Subcutaneous abdominal adipose tissue (tissue), 5 donors: ENCODE measurements at regions not wholly inside any gene's neighbourhood (a gene's known extent, or its start where the extent isn't known, plus 50 kb on each side); places are given as distances from the start of the nearest gene placed in this dataset.

Experiments
- H3K27ac ChIP-seq: one replicate; pipeline ENCODE4 v1.7.0; 2013; ENCODE audit warnings: low read depth, mild to moderate bottlenecking, inconsistent platforms, low read length, moderate library complexity
- H3K27me3 ChIP-seq, 5 donors: one replicate each; pipeline ENCODE4 v1.7.0; 2013; ENCODE audit warnings: low read length in 5 of 5, inconsistent platforms in 1 of 5; ENCODE audit not compliant: control insufficient read depth in 5 of 5, insufficient read depth in 4 of 5
- H3K36me3 ChIP-seq, 5 donors: one replicate each; pipeline ENCODE4 v1.7.0; 2013; ENCODE audit warnings: low read length in 5 of 5; ENCODE audit not compliant: control insufficient read depth in 5 of 5, insufficient read depth in 5 of 5
- H3K4me1 ChIP-seq, 5 donors: one replicate each; pipeline ENCODE4 v1.7.0; 2013; ENCODE audit warnings: low read length in 5 of 5, mild to moderate bottlenecking in 3 of 5, moderate library complexity in 1 of 5; ENCODE audit not compliant: control insufficient read depth in 5 of 5, insufficient read depth in 5 of 5
- H3K4me3 ChIP-seq, 5 donors: one replicate each; pipeline ENCODE4 v1.7.0; 2013; ENCODE audit warnings: low read length in 5 of 5, low read depth in 1 of 5
- H3K9ac ChIP-seq, 5 donors: one replicate each; pipeline ENCODE4 v1.7.0; 2013; ENCODE audit warnings: low read length in 5 of 5, mild to moderate bottlenecking in 4 of 5, moderate library complexity in 3 of 5
- H3K9me3 ChIP-seq, 5 donors: one replicate each; pipeline ENCODE4 v1.7.0; 2013; ENCODE audit warnings: low read length in 5 of 5; ENCODE audit not compliant: control insufficient read depth in 5 of 5
- donor health status: healthy.
- donor health status: healthy.
- donor health status: healthy.
- donor health status: healthy.
- donor health status: healthy.

DNA sequence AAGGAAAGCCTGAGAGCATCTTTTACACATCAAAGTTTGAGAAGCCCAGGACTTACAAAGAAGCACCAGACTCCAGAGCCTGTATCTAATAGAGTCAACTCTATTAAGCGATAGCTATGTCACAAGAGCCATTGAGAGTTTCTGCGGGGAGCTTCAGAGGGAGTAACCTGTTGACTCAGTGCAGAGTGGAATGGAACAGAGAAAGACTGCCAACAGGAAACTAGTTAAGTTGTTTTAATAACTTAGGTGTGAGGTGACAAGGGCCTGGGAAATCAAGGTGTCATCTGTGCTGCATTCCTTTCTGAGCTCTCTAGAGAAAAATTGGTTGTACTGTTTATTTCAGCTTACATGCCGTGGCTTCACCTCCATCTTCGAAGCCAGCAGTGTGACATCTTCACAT lies 513.8 kb upstream of the POU3F3 start:
- Histone ChIP-seq H3K27me3 (peaks cover 0 to 4% (median 0%) of the 10 kb centered on the region in 5 donors), H3K27ac (no peak overlapping the region)

DNA sequence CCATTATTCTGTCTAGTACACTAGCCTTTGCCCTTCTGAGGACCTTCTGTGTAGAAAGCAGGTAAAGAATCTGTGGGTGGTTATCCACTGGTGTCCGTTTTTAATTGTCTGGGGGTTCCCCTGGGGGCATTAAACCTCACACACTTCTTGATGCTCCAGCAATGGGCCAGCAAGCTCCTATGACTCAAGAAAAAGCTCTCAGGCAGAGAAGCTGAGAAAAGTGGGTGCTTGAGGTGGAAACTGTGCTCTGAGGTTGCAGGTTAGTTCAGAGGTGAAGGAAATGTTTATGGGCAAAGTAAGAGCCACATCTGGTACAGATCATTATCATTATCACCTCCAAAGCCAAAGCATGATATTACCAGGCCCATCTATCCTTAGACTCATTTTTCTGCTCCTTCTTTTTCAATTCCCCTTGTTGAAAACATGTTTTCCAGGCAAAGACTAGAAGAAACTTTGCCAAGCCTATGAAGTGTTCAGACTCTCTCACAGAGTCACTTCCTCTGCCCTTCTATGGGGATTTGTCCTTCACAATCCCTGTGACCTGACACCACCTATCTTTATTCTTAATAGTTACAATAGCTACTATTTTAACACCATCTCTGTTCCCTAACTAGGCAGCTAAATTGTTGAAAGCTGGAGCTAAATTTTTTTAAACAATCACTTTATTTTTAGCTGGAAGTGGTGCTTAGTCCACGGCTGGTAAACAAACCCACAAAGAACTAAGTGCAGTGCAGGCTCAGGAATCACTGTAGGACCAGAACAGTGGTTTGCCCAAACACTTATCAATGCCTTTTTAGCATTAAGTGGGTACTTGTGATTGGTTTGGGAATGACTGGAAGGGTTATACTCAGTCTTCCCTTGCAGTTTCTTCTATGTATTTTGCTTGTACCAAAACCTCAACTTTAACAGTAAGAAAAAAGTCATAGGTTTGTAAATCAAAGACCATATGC lies 512.8 kb upstream of the POU3F3 start:
- Histone ChIP-seq H3K36me3 (no peaks in the 10 kb centered on the region), H3K27ac (no peak overlapping the region), H3K27me3 (peaks cover 0 to 4% (median 0%) of the 10 kb centered on the region in 5 donors), H3K4me3 (no peak overlapping the region), H3K4me1 (no peaks in the 10 kb centered on the region), H3K9me3 (no peaks in the 10 kb centered on the region), H3K9ac (no peak overlapping the region)

More for the DNA sequence above, 513.8 kb upstream of the POU3F3 start:
- H3K4me1 ChIP-seq, result no peaks in the 10 kb centered on the region
- H3K9ac ChIP-seq, result no peak overlapping the region
- no peaks in the 10 kb centered on the region for H3K9me3 ChIP-seq
- H3K36me3 ChIP-seq, result no peaks in the 10 kb centered on the region
- H3K4me3 ChIP-seq, result no peak overlapping the region

DNA sequence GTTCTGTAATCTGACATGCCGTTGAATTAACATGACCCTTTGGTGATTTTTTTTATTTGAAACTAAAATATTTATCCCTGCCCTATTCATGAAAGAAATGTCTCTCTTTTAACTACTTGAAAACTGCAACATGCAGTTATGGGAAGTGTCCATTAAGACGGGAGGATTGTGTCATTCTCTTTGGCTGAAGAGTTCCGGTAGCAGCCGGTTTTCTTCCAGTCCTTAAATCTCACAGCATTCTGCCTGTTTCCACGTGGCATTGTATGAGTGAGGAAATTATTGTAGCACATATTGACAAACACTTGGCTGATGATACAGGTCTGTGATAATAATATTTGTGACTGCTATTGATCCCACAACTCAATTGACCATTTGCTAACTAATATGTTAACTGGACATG lies 509.6 kb upstream of the POU3F3 start:
- H3K27me3 ChIP-seq, result peaks cover 0 to 4% (median 0%) of the 10 kb centered on the region in 5 donors
- no peak overlapping the region for H3K9ac ChIP-seq
- no peak overlapping the region for H3K4me3 ChIP-seq

DNA sequence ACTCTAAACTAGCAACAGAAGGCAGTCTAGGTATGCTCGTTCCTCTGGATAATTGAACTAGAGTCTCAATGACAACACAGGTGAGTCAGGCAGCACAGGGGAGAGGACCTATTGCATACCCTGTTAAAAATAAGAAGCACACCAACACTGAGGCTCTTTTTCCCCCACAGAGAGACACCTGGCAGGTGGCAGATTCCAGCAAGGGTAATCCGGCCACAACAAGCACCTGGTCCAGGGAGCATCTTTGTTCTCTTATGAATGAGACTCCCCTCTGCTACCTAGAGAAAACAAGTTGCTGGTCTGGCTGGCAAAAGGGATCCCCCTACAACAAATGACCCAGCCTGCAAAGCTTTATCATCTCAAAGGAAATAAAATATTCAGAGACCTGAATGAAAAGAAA lies 508.9 kb upstream of the POU3F3 start:
- Histone ChIP-seq H3K4me1 (no peaks in the 10 kb centered on the region), H3K27me3 (peaks cover 0 to 4% (median 0%) of the 10 kb centered on the region in 5 donors), H3K4me3 (no peak overlapping the region), H3K27ac (no peak overlapping the region), H3K36me3 (no peaks in the 10 kb centered on the region), H3K9ac (no peak overlapping the region), H3K9me3 (no peaks in the 10 kb centered on the region)

More for the DNA sequence above, 509.6 kb upstream of the POU3F3 start:
- no peaks in the 10 kb centered on the region for H3K9me3 ChIP-seq
- no peaks in the 10 kb centered on the region for H3K4me1 ChIP-seq
- no peaks in the 10 kb centered on the region for H3K36me3 ChIP-seq
- no peak overlapping the region for H3K27ac ChIP-seq

DNA sequence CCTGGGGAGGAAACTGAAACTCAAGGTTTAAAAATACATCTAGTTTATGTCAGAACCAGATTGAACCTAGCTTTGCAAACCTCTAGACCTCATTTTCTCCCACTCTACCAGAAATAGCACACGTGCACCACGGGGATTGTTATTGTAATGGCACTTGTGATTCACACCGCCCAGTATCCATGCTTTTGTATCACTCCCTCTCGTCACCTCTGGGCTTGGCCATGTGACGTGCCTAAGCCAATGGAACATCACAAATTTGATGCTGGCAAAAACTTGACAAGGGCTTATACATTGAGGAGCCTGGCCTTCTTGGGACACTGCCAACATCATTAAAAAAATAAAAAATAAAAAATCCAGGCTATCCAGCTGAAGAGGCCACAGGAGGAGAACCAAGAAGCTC lies 495.8 kb upstream of the POU3F3 start:
- H3K4me3 ChIP-seq, result no peak overlapping the region
- no peaks in the 10 kb centered on the region for H3K9me3 ChIP-seq
- H3K9ac ChIP-seq, result no peak overlapping the region
- no peak overlapping the region for H3K27ac ChIP-seq
- H3K4me1 ChIP-seq, result no peaks in the 10 kb centered on the region
- no peaks in the 10 kb centered on the region for H3K36me3 ChIP-seq
- peaks cover 0 to 6% (median 0%) of the 10 kb centered on the region in 5 donors for H3K27me3 ChIP-seq

DNA sequence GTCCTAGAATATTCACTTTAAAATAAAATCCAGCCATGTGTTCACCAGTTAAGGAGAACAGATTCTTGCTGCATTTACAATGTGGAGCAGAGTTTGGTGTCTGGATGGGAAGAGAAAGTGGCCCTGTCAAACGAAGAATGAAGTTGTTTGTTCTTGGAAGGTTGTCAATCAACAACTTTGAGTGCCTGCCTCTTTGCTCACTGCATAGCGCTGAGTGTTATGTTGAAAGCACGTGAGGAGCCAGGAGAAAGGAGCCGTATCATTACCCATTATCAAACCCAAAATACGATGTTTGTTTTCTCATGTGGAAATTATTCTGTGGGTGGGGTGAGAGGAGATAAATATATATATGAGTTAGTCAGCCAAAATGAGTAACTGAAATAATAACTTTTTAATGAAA lies 492.5 kb upstream of the POU3F3 start:
- H3K27ac ChIP-seq, result no peak overlapping the region
- H3K27me3 ChIP-seq, result peaks cover 0 to 6% (median 0%) of the 10 kb centered on the region in 5 donors
- H3K9ac ChIP-seq, result no peak overlapping the region
- H3K36me3 ChIP-seq, result no peaks in the 10 kb centered on the region
- no peak overlapping the region for H3K4me3 ChIP-seq
- no peaks in the 10 kb centered on the region for H3K9me3 ChIP-seq
- H3K4me1 ChIP-seq, result no peaks in the 10 kb centered on the region

DNA sequence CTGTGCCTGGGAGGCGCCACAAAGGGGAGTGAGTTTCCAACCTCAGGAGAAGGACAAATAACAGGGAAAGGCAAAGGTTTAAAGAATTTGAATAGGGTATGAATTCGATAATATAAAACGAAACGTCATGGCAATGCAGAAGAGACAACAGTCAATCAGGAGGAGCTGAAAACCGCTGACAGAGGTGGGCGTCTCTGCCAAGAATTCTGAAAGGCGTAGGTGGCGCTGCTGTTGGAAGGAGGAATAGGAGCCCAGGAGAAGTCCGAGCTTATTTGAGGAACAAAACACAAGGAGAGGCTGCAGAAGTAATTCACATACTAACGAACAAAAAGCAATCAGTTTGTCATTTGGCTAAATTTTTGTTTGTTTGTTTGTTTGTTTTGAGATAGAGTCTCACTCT lies 485.8 kb upstream of the POU3F3 start:
- no peaks in the 10 kb centered on the region for H3K9me3 ChIP-seq
- no peak overlapping the region for H3K27ac ChIP-seq
- no peak overlapping the region for H3K4me3 ChIP-seq
- no peaks in the 10 kb centered on the region for H3K27me3 ChIP-seq
- H3K9ac ChIP-seq, result no peak overlapping the region
- H3K4me1 ChIP-seq, result no peaks in the 10 kb centered on the region
- H3K36me3 ChIP-seq, result no peaks in the 10 kb centered on the region

DNA sequence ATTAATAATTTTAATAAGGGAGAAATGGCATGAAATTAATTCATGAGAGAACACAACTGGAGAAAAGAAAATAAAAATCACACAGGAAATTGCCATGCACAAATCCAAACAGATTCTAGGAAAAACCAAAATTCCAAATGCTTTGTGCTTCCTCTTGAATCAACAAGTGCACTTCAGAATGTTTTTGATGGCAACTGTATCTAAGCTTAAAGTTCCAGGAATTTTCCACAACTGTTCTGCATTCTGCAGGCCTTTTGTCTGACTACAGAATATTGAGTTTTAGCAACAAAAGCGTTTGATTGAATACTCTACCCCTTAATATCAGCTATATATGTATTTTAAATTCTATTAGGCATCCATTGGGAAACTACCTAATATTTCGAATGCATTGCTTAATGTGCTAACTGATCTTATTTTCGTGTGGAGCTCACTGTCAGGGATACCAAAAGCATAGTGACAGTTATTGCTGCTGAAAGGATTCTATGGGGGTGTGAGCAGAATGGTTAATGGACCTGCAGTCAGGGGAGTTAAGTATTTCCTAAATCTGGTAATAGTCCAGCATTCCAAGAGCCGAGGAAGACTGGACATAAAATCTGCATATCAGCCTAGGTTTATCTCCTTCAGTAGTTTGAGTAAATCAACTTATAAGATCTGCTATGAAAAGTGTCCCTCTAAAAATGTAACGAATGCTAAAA lies 482.7 kb upstream of the POU3F3 start:
- H3K36me3 ChIP-seq, result no peaks in the 10 kb centered on the region
- H3K27ac ChIP-seq, result no peak overlapping the region
- H3K9ac ChIP-seq, result no peak overlapping the region
- H3K9me3 ChIP-seq, result no peaks in the 10 kb centered on the region
- no peaks in the 10 kb centered on the region for H3K27me3 ChIP-seq
- H3K4me1 ChIP-seq, result no peaks in the 10 kb centered on the region
- no peak overlapping the region for H3K4me3 ChIP-seq

DNA sequence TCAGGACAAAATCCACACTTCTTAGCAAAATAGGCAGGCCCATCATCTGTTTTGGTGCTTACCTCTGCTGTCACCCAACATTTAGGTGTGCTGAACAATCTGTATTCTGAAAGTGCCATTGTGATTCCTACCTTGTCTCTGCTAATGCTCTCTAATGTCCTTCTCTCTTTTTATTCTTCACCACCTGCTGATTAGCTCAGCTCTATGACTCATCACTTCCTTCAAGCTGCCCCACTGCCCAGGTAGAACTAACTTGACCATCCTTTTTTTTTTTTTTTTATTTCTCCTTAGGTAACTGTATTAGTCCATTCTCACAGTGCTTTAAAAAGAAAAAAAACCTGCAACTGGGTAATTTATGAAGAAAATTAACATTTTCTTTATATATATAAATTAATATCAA lies 478.7 kb upstream of the POU3F3 start:
- no peak overlapping the region for H3K27ac ChIP-seq
- no peaks in the 10 kb centered on the region for H3K9me3 ChIP-seq
- H3K36me3 ChIP-seq, result no peaks in the 10 kb centered on the region
- H3K4me1 ChIP-seq, result peaks cover 0 to 7% (median 5%) of the 10 kb centered on the region in 5 donors
- H3K9ac ChIP-seq, result no peak overlapping the region
- H3K4me3 ChIP-seq, result no peak overlapping the region
- H3K27me3 ChIP-seq, result no peaks in the 10 kb centered on the region

DNA sequence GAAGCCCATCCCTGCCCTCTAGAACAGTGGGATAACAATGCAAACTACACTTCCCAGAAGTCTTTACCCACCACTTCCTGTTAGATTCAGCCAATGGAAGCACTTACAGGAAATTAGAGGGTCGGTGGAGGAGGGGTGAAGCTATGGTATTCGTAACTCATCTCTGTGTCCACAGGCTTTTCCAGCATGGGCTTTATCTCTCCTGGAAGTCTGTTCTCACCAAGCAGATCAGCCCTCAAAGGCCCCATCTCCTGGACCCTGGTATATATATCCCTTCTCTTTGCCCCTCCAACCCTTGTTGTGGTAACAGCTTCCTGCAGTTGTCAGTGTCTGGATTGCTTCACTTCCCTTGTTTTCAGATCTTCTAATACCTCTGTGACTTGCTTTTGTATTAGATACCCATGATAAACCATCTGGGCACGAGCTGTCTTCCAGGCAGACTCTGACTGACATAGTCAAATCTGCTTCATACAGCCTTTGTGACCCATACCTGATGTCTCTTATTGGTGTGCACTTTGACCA lies 475.0 kb upstream of the POU3F3 start:
- H3K27ac ChIP-seq, result no peak overlapping the region
- H3K4me1 ChIP-seq, result peaks cover 0 to 7% (median 5%) of the 10 kb centered on the region in 5 donors
- no peaks in the 10 kb centered on the region for H3K36me3 ChIP-seq
- peak overlapping the region; percentile 54 to 81 (median 66) for H3K4me3 ChIP-seq
- H3K9me3 ChIP-seq, result no peaks in the 10 kb centered on the region
- H3K27me3 ChIP-seq, result no peaks in the 10 kb centered on the region
- H3K9ac ChIP-seq, result peak overlapping the region in 2 of 5 donors; percentile 57 to 63
